GM12892 (cell line): ENCODE measurements at regions not wholly inside any gene's neighbourhood (a gene's known extent, or its start where the extent isn't known, plus 50 kb on each side); places are given as distances from the start of the nearest gene placed in this dataset.

ENCODE experiments used
- POLR2A ChIP-seq: IDR thresholded peaks from 2 replicates; pipeline ENCODE4 v1.6.1; 2011; ENCODE audit warnings: low read depth, low read length, control low read depth
- POLR2AphosphoS5 ChIP-seq: IDR thresholded peaks from 2 replicates; pipeline ENCODE4 v1.6.1; 2011; ENCODE audit warnings: low read depth, low read length, control low read depth
- TAF1 ChIP-seq: IDR thresholded peaks from 2 replicates; pipeline ENCODE4 v1.6.1; 2011; ENCODE audit warnings: low read depth, mild to moderate bottlenecking, control low read depth, low read length, borderline replicate concordance

DNA sequence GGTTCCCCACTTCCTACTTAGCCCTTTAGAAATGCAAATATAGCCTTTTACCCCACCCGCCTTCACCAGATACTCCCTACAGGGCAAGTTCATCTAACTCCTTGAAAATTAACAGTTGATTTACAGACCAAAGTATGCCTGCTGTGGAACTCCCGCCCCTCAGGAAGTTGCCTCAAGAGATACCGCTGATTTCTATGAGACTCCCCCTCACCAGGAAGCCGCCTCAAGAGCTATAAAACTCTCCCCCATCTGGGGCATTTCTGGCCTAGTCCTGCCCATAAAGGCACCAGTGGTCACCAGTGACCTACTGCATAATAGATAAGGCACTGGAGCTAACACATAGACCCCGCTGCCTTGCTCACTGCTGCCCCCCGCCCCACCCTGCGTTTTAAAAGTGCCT lies 201.7 kb upstream of the UBL3 start:
- no peak for TF ChIP-seq POLR2A
- TF ChIP-seq TAF1 = no peak
- TF ChIP-seq POLR2AphosphoS5 = no peak
